Nephron (organoid): ENCODE measurements at regions not wholly inside any gene's neighbourhood (a gene's known extent, or its start where the extent isn't known, plus 50 kb on each side); places are given as distances from the start of the nearest gene placed in this dataset.

ENCODE experiments used
- H3K27ac Mint-ChIP-seq, 3 experiments: 2 replicates each; pipeline ENCODE4 v1.8.0; 2020; ENCODE audit warnings: mixed read lengths in 3 of 3, mild to moderate bottlenecking in 2 of 3, moderate library complexity in 1 of 3
- H3K27me3 Mint-ChIP-seq: 2 replicates; pipeline ENCODE4 v1.8.0; 2021; ENCODE audit warnings: low read depth, mild to moderate bottlenecking, moderate library complexity, mixed read lengths
- H3K36me3 Mint-ChIP-seq: 2 replicates; pipeline ENCODE4 v1.8.0; 2020; ENCODE audit warnings: low read depth, mixed read lengths
- H3K4me1 Mint-ChIP-seq: 2 replicates; pipeline ENCODE4 v1.8.0; 2020; ENCODE audit warnings: mixed read lengths
- H3K4me3 Mint-ChIP-seq, 3 experiments: 2 replicates each; pipeline ENCODE4 v1.8.0; 2020; ENCODE audit warnings: mild to moderate bottlenecking in 3 of 3, mixed read lengths in 3 of 3, moderate library complexity in 2 of 3
- H3K9me3 Mint-ChIP-seq: 2 replicates; pipeline ENCODE4 v1.8.0; 2020; ENCODE audit warnings: mixed read lengths
- CTCF ChIP-seq, 3 experiments: fragments of 200-600 bp; sonication (generic); IDR thresholded peaks; one replicate each; pipeline ENCODE4 v1.5.0; 2021; ENCODE audit warnings: antibody characterized with exemption in 3 of 3; ENCODE audit not compliant: unreplicated experiment in 3 of 3

- Mint-ChIP-seq H3K27ac (no peak overlapping the region), H3K4me1 (no peaks in the 10 kb centered on the region)
Observed at GRCh38 chr5:1725641-1726468, 73.8 kb downstream of the MRPL36 start.

GRCh38 chr5:1724822-1725602, 74.6 kb downstream of the MRPL36 start:
- Mint-ChIP-seq H3K9me3 (peaks cover 11% of the 10 kb centered on the region), H3K4me1 (no peaks in the 10 kb centered on the region), H3K36me3 (peaks cover 3% of the 10 kb centered on the region), H3K27me3 (peaks cover 32% of the 10 kb centered on the region), H3K4me3 (peak overlapping the region; percentile 15 to 68 (median 40)), H3K27ac (no peak overlapping the region)
- no peak for TF ChIP-seq CTCF (IDR thresholded peaks at IDR 0.05; ENCODE audit: unreplicated experiment in 3 of 3)

More at GRCh38 chr5:1725641-1726468, 73.8 kb downstream of the MRPL36 start:
- Mint-ChIP-seq H3K36me3 (no peaks in the 10 kb centered on the region), H3K4me3 (peak overlapping the region in 2 of 3 experiments; percentile 34 to 58), H3K9me3 (peaks cover 2% of the 10 kb centered on the region), H3K27me3 (peaks cover 25% of the 10 kb centered on the region)
- TF ChIP-seq CTCF (IDR thresholded peaks at IDR 0.05; ENCODE audit: unreplicated experiment in 3 of 3), result no peak

GRCh38 chr5:1723957-1724821, 75.4 kb downstream of the MRPL36 start:
- peaks cover 32% of the 10 kb centered on the region for H3K27me3 Mint-ChIP-seq

GRCh38 chr5:1723476-1723875, 76.2 kb downstream of the MRPL36 start:
- H3K27ac Mint-ChIP-seq, result no peak overlapping the region
- peaks cover 32% of the 10 kb centered on the region for H3K27me3 Mint-ChIP-seq
- no peak overlapping the region for H3K4me3 Mint-ChIP-seq
- peaks cover 8% of the 10 kb centered on the region for H3K36me3 Mint-ChIP-seq
- no peaks in the 10 kb centered on the region for H3K4me1 Mint-ChIP-seq
- peaks cover 26% of the 10 kb centered on the region for H3K9me3 Mint-ChIP-seq
- no peak for TF ChIP-seq CTCF (IDR thresholded peaks at IDR 0.05; ENCODE audit: unreplicated experiment in 3 of 3)

More at GRCh38 chr5:1723957-1724821, 75.4 kb downstream of the MRPL36 start:
- Mint-ChIP-seq H3K4me3 (no peak overlapping the region), H3K27ac (no peak overlapping the region), H3K4me1 (no peaks in the 10 kb centered on the region), H3K36me3 (peaks cover 8% of the 10 kb centered on the region), H3K9me3 (peaks cover 19% of the 10 kb centered on the region)
- TF ChIP-seq CTCF (IDR thresholded peaks at IDR 0.05; ENCODE audit: unreplicated experiment in 3 of 3), result no peak

GRCh38 chr5:1722877-1723276, 76.8 kb downstream of the MRPL36 start:
- H3K4me1 Mint-ChIP-seq, result no peaks in the 10 kb centered on the region

More at GRCh38 chr5:1722877-1723276, 76.8 kb downstream of the MRPL36 start:
- no peak overlapping the region for H3K27ac Mint-ChIP-seq
- no peak overlapping the region for H3K4me3 Mint-ChIP-seq
- no peak for TF ChIP-seq CTCF (IDR thresholded peaks at IDR 0.05; ENCODE audit: unreplicated experiment in 3 of 3)
- peaks cover 31% of the 10 kb centered on the region for H3K9me3 Mint-ChIP-seq
- H3K27me3 Mint-ChIP-seq, result peaks cover 32% of the 10 kb centered on the region
- peaks cover 8% of the 10 kb centered on the region for H3K36me3 Mint-ChIP-seq
